A673 (cell line): ENCODE measurements at regions not wholly inside any gene's neighbourhood (a gene's known extent, or its start where the extent isn't known, plus 50 kb on each side); places are given as distances from the start of the nearest gene placed in this dataset.
"Not testable (repeated sequence)": the region's sequence is repeated elsewhere in the genome, so short reads cannot be mapped to it uniquely, and the experiment has no call there.

Source experiments
- BruUV-seq: library from RNA; stranded (reverse); fragments of 400-500 nt; replicated peaks from 2 replicates; lab custom pipeline; 2021; lab: Mats Ljungman, UMichigan
- CTCF ChIA-PET: fragments of 300-600 bp; sonication (Branson Sonifier 250); formaldehyde crosslinking; loops from one replicate; lab custom pipeline; 2022; ENCODE audit warnings: antibody characterized with exemption; lab: Charles Lee
- POLR2A ChIA-PET: fragments of 300-600 bp; sonication (Branson Sonifier 250); formaldehyde crosslinking; loops from one replicate; lab custom pipeline; 2022; ENCODE audit warnings: antibody characterized with exemption; ENCODE audit not compliant: low non-redundant PET; lab: Charles Lee
- DNase-seq: peaks from one replicate; pipeline ENCODE4 v3.0.0-alpha.2; 2015; ENCODE audit warnings: low spot score
- H3K27ac ChIP-seq: fragments of 200-600 bp; sonication (generic); 2 replicates; pipeline ENCODE4 v1.5.1; 2016; ENCODE audit warnings: mixed run types, low read depth, mild to moderate bottlenecking, mixed read lengths, antibody characterized with exemption, low read length; ENCODE audit not compliant: poor library complexity, severe bottlenecking
- H3K27me3 ChIP-seq: fragments of 200-600 bp; sonication (generic); replicated peaks from 2 replicates; pipeline ENCODE4 v1.6.1; 2017; ENCODE audit warnings: mixed run types, low read depth, mild to moderate bottlenecking, mixed read lengths, antibody characterized with exemption, low read length; ENCODE audit not compliant: insufficient read depth, poor library complexity
- H3K36me3 ChIP-seq: fragments of 200-600 bp; sonication (generic); 2 replicates; pipeline ENCODE4 v1.6.1; 2016; ENCODE audit warnings: mixed run types, mild to moderate bottlenecking, mixed read lengths, antibody characterized with exemption, low read length; ENCODE audit not compliant: insufficient read depth, poor library complexity, severe bottlenecking
- H3K4me1 ChIP-seq: fragments of 200-600 bp; sonication (generic); 2 replicates; pipeline ENCODE4 v1.6.1; 2017; ENCODE audit warnings: mixed run types, mild to moderate bottlenecking, mixed read lengths, antibody characterized with exemption, low read length; ENCODE audit not compliant: insufficient read depth, poor library complexity, severe bottlenecking
- H3K4me3 ChIP-seq: fragments of 200-600 bp; sonication (generic); 2 replicates; pipeline ENCODE4 v1.5.1; 2016; ENCODE audit warnings: low read depth, mixed run types, mild to moderate bottlenecking, mixed read lengths, low read length; ENCODE audit not compliant: poor library complexity, severe bottlenecking
- H3K9me3 ChIP-seq: fragments of 200-600 bp; sonication (generic); 2 replicates; pipeline ENCODE4 v1.6.1; 2016; ENCODE audit warnings: mixed run types, low read depth, mild to moderate bottlenecking, mixed read lengths, antibody characterized with exemption, low read length; ENCODE audit not compliant: poor library complexity, severe bottlenecking
- CTCF ChIP-seq: fragments of 300-800, 200-600 bp; sonication (generic); conservative IDR thresholded peaks from 2 replicates; pipeline ENCODE4 v1.5.1; 2017; ENCODE audit warnings: low read depth, mild to moderate bottlenecking, antibody characterized with exemption, low read length, moderate library complexity, mixed read lengths
- EZH2 ChIP-seq: fragments of 200-600 bp; sonication (generic); IDR thresholded peaks from 2 replicates; pipeline ENCODE4 v1.6.1; 2017; ENCODE audit warnings: borderline replicate concordance, low read depth, mild to moderate bottlenecking, mixed read lengths, antibody characterized with exemption, low read length; ENCODE audit not compliant: poor library complexity, severe bottlenecking
- intact Hi-C: fragments of 100-400 bp; cut with micrococcal nuclease; formaldehyde crosslinking; loops from one replicate; pipeline ENCODE4 v1.10.0; 2022; ENCODE audit not compliant: unreplicated experiment

DNA sequence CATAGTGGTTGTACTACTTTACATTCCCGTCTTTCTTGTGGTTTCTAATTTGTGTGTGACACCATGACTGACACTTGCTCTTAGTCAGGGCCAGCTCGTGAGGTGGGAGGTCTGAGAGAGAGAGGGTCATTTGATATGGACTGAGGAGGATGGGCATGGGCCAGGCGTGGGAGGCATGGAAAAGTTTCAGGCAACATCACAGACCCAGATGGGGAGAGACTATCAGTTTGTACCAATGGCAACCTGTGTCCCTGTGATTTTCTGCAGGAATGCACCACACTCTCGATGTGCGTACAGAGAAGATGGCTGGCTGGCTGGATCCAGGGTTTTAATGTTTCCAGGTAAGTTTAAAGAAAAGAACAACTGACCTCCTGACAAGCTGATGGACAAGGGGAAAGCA is 273.6 kb downstream of the CYRIA start:
- POLR2A ChIA-PET = no interaction called here
- no peak for TF ChIP-seq CTCF
- TF ChIP-seq EZH2 = no peak
- DNase-seq = no peak
- Histone ChIP-seq H3K36me3 (no peaks in the 10 kb centered on the region), H3K4me3 (no peak overlapping the region), H3K27me3 (peaks cover 11% of the 10 kb centered on the region), H3K9me3 (no peaks in the 10 kb centered on the region), H3K4me1 (no peaks in the 10 kb centered on the region), H3K27ac (no peak overlapping the region)
- CTCF ChIA-PET = no interaction called here
- BruUV-seq = no TSS peak
- intact Hi-C loops = no loop called here

DNA sequence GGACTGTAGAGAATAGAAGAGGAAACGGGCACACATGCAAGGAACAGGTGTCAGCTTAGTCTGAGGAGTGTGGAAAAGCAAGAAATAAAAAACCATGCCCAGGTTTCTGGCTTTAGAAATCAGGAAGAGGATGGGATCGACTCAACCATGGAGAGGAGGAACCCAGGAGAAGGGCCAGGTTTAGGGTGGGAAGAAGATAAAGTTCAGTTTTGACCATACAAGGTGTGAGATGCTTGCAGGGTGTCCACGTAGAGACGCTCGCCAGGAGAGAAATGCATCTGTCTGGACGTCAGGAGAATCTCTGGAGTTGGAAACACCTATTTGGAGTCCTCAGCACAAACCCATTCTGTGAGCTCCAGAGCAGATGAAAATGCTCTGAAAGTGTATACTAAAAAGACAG is 275.1 kb downstream of the CYRIA start:
- ChIA-PET CTCF (no interaction called here), POLR2A (no interaction called here)
- no peaks in the 10 kb centered on the region for H3K9me3 ChIP-seq
- no peak for TF ChIP-seq EZH2
- no peak for TF ChIP-seq CTCF
- peaks cover 11% of the 10 kb centered on the region for H3K27me3 ChIP-seq
- H3K4me1 ChIP-seq = no peaks in the 10 kb centered on the region
- intact Hi-C loops = no loop called here
- DNase-seq = no peak
- H3K4me3 ChIP-seq = no peak overlapping the region
- no TSS peak for BruUV-seq
- no peak overlapping the region for H3K27ac ChIP-seq
- no peaks in the 10 kb centered on the region for H3K36me3 ChIP-seq

- H3K4me1 ChIP-seq = no peaks in the 10 kb centered on the region
- BruUV-seq = no TSS peak
- CTCF ChIA-PET = no interaction called here
Observed at GRCh38 chr2:16389611-16390010, 276.0 kb downstream of the CYRIA start.

GRCh38 chr2:16388199-16388830 is 277.3 kb downstream of the CYRIA start:
- peaks cover 18% of the 10 kb centered on the region for H3K27me3 ChIP-seq
- H3K36me3 ChIP-seq, BruUV-seq, H3K4me1 ChIP-seq, intact Hi-C loops, DNase-seq, POLR2A ChIA-PET, H3K4me3 ChIP-seq, H3K27ac ChIP-seq, H3K9me3 ChIP-seq: not testable (repeated sequence)
- CTCF ChIA-PET = interaction anchor here (0.7 kb wide), 1 partner anchor 20 kb away, joined by 5 read pairs; no protein-coding TSS in a partner anchor

More at GRCh38 chr2:16389611-16390010, 276.0 kb downstream of the CYRIA start:
- DNase-seq = no peak
- H3K9me3 ChIP-seq = no peaks in the 10 kb centered on the region
- H3K27ac ChIP-seq = no peak overlapping the region
- intact Hi-C loops = no loop called here
- POLR2A ChIA-PET = no interaction called here
- no peak overlapping the region for H3K4me3 ChIP-seq
- peaks cover 11% of the 10 kb centered on the region for H3K27me3 ChIP-seq
- no peaks in the 10 kb centered on the region for H3K36me3 ChIP-seq
- no peak for TF ChIP-seq CTCF
- no peak for TF ChIP-seq EZH2
